Upper lobe of left lung (tissue), 4 donors: ENCODE measurements at regions not wholly inside any gene's neighbourhood (a gene's known extent, or its start where the extent isn't known, plus 50 kb on each side); places are given as distances from the start of the nearest gene placed in this dataset.

Source experiments
- EP300 ChIP-seq, 4 donors: sonication (generic); formaldehyde crosslinking; IDR thresholded peaks; one replicate each; pipeline ENCODE4 v1.5.1; 2017; ENCODE audit warnings: antibody characterized with exemption in 4 of 4, control low read depth in 2 of 4
- POLR2A ChIP-seq, 4 donors: fragments of 450-650 bp; IDR thresholded peaks; one replicate each; pipeline ENCODE4 v1.5.1; 2016 to 2017; ENCODE audit warnings: antibody characterized with exemption in 4 of 4, mild to moderate bottlenecking in 2 of 4
- TF ChIP-seq, protein P1 (sequence below), 6 experiments: fragments of 450-650 bp in 4 of 6; fragments of 200-600 bp in 2 of 6; sonication (generic) in 2 of 6; IDR thresholded peaks; one replicate each; pipeline ENCODE4 v1.5.1; 2016 to 2019; ENCODE audit warnings: antibody characterized with exemption in 6 of 6

- TF ChIP-seq, protein P1, sequence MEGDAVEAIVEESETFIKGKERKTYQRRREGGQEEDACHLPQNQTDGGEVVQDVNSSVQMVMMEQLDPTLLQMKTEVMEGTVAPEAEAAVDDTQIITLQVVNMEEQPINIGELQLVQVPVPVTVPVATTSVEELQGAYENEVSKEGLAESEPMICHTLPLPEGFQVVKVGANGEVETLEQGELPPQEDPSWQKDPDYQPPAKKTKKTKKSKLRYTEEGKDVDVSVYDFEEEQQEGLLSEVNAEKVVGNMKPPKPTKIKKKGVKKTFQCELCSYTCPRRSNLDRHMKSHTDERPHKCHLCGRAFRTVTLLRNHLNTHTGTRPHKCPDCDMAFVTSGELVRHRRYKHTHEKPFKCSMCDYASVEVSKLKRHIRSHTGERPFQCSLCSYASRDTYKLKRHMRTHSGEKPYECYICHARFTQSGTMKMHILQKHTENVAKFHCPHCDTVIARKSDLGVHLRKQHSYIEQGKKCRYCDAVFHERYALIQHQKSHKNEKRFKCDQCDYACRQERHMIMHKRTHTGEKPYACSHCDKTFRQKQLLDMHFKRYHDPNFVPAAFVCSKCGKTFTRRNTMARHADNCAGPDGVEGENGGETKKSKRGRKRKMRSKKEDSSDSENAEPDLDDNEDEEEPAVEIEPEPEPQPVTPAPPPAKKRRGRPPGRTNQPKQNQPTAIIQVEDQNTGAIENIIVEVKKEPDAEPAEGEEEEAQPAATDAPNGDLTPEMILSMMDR (IDR thresholded peaks at IDR 0.05), result no peak
- TF ChIP-seq EP300 (IDR thresholded peaks at IDR 0.05) (no peak), POLR2A (IDR thresholded peaks at IDR 0.05) (no peak)
These were observed 295.5 kb downstream of the AHR start for GRCh38 chr7:17593819-17594419.
